Hypothalamus (tissue), 51 donors: ENCODE measurements at regions not wholly inside any gene's neighbourhood (a gene's known extent, or its start where the extent isn't known, plus 50 kb on each side); places are given as distances from the start of the nearest gene placed in this dataset.
"Not testable (repeated sequence)": the region's sequence is repeated elsewhere in the genome, so short reads cannot be mapped to it uniquely, and the experiment has no call there.

Experiments used
- DNase-seq, 51 donors: peaks; one replicate each; lab custom pipeline; 2025; lab: John Stamatoyannopoulos, UW

- no peak for DNase-seq
Observed at GRCh38 chr7:69204943-69205342, 393.3 kb upstream of the AUTS2 start.

DNA sequence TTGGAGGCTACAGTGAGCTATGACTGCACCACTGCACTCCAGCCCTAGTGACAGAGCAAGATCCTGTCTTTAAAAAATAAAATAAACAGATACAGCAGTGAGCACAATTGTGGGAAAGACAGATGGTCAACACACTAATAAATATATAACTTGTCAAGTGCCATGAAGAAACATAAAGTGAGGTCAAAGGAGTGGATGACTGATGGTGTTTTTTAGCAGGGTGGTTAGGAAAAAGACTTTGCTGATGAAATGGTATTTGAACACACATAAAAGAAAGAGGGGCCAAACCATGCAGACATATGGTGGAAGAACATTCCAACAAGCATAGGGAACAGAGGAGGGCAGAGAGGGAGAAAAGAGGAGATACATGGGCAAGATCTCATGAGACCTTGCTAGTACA is 392.7 kb upstream of the AUTS2 start:
- DNase-seq = no peak

DNA sequence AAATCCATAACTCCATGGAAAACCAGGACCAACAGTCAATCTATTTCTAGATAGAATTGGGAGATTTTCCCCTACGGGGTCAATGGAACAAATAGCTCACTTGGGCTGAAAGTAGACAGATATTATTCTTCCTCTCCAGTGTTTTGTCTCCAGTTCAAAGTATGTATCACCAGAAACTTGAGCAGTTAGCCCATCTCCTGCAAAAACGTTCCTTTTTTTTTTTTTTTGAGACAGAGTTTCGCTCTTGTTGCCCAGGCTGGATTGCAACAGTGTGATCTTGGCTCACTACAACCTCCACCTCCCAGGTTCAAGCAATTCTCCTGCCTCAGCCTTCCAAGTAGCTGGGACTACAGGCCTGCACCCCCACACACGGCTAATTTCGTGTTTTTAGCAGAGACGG is 390.0 kb upstream of the AUTS2 start:
- DNase-seq = no peak

GRCh38 chr7:69208848-69209247 is 389.4 kb upstream of the AUTS2 start:
- no peak for DNase-seq

DNA sequence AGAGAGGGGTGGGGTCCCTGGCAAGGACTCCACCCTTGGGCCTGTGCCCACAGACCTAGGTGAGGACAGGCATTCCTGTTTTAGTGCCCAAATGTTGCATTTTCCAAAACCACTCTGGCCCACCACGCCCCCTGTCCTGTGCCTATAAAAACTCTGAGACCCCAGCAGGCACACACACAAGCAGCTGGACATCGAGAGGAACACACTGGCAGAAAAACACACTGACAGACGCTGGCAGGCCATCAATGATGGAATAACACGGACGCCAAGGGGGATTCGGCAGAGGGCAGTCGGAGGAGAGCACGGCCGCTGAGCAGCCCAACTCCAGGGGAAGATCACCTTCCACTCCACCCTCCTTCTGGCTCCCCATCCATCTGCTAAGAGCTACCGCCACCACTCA is 386.9 kb upstream of the AUTS2 start:
- no peak for DNase-seq

DNA sequence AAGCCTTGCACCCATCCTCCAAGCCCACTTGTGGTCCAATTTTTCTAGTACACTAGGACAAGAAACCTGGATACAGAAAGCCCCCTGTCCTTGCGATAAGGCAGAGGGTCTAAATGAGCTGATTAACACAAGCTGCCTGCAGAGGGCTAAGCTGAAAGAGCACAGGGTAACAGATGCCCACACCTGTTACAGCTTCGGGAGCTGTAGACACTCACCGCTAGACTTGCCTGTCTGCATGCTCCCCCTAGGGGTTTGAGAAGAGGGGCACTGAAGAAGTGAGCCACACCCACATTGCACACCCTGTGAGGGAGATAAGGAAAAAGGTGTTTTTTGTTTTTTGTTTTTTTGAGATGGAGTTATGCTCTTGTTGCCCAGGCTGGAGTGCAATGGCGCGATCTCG is 386.5 kb upstream of the AUTS2 start:
- DNase-seq = no peak

DNA sequence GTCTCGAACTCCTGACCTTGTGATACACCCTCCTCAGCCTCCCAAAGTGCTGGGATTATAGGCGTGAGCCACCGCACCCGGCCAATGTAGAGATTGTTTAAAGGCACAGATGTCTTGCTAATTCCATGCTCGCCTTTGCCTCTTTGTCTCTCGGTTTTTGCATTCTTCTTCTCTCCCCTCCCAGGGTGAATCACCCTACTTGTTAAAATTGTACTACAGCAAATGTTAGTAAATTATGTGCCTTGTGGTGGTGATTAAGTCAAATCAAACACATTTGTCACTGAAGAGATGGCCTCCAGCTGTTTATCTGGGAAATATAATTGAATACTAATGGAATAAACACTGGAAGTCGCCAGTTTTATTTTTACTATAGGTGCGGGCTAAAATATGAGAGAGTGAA is 384.4 kb upstream of the AUTS2 start:
- no peak for DNase-seq

DNA sequence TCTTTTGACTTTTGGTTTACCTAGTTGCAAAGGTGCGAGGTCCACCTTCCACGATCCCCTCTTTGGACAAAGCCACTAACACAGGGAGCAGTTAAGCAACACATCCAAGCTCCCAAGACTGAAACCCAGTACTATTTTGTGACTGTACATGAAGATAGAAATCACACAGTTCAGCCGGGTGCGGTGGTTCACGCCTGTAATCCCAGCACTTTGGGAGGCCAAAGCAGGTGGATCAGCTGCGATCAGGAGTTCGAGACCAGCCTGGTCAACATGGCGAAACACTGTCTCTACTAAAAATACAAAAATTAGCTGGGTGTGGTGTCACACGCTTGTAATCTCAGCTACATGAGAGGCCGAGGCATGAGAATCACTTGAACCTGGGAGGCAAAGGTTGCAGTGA is 382.8 kb upstream of the AUTS2 start:
- DNase-seq = not testable (repeated sequence)

DNA sequence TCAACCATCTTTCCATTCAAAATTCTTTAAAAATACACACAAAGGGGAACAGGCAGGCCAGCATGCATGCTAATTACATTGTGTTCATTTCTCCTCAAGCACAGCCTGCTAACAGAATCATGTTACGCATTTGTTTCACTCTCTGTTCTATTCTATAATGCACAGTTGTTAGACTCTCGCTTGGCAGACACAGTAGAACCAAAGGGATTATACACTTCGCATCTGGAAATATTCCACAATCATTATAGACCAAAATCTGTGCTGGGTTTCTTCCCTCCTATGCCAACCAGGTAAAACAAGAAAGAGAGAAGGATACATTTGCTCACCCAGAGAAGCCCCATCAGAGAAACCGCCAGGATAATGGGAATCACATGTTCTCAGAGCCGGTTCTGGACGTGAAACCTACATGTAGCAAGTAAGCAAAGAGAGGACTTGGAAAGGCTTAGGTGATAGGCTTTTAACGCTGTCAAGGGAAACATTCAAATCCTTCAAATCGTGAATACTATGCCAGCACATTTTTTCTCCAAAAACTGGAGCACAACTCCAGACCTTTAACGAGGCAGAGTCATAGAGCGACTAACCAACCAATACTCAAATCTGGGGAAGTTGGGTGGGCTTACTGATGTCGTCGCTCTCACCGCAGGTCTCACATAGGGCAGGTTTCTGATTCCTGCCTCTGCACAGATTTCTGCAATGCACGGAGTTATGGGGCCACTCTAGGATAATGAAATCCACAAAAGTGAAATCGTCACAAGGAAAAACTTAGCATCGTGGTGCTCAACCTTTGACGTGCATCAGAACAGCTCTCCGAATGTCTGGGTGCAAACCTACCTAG is 380.5 kb upstream of the AUTS2 start:
- DNase-seq = no peak

DNA sequence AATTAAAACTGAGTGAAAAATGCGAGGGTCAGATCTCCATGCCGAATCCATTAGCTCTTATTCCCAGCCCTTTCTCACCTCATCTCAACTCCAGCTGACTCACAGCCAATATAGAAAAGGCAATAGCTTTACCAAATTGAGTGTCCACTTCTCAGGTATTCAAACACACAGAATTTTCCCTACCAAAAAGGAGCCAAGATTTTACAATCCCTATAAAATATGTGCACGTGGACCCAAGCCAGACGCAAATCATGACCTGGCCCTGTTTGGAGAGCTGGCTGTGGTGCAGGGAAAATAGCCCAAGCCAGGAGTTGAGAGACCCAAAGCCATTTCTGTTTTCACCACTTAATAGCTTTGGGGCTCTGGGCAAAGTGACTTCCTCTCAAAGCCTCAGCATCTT is 379.7 kb upstream of the AUTS2 start:
- no peak for DNase-seq

- no peak for DNase-seq
Observed at GRCh38 chr7:69219381-69219780, 378.9 kb upstream of the AUTS2 start.

DNA sequence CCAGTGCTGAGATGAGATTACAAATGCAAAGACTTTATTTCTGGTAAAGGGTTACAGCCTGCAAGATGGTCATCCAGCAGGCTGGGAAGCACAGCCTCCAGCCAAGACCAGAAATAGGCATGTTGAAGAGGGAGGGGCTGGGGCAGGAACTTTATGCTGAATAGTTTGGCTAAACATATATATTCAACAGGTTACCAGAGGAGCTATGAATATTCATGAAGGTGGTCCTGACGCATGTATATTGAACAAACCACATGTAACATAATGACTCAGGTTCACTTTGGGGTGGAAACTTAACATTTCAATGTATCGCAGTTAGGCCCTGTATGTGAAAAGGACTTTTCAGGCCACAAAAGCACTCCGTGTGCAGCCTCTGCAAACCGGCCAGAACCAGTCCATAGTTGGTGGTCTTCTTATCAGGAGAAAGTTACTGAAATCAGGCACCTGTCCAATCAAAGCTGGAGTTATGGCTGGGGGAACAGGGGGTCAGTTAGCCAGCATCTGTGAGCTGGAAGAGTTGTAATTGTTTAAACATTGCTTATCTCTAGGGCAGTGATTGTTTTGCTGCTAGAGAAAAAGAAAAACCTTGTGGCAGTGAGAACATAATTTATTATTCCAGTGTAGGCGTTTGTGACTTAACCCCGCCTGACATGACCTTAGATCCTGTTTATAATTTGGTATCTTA is 372.9 kb upstream of the AUTS2 start:
- DNase-seq = no peak

GRCh38 chr7:69228212-69228811 is 370.0 kb upstream of the AUTS2 start:
- no peak for DNase-seq

DNA sequence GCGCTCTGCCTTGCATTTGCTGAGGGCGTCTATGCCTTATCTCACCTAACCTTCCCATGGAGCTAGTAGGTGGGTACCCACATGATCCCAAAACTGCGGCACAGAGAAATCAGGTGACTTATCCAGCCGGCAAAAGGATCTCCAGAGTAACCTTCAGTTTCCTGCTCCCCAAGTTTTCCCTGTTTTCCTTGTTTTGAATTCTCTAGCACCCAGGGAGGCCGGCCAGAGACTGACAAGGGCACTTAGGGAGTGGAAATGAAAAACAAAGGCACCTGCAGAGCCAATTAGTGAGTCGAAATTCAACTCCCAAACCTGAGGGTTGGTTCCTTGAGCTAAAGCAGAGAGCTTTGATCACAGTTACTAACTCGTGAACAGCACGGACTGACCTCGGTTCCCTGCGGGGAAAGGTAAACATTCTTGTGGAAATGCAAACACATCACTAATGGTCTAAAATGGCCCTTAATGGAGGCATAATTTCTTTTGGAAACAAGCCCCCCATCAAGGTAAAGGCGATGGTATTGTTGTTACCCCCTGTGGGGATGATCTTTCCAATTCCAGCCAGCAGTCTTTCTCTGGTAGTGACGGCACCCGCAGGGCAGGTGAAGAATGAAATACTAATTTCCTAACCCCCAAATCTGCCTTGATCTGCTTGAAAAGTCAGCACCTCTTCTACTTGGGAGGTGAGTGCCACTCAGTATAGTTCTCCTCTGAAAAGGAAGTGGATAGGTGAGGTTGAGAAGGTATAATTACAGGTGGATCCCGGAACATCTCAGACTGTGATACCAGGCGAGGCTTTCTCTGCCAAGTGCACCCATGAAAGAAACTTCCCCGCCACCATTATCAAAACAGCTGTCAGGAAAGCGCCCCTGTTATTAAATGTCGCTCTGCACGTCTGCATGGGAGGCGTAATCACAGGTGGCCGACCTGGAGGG is 365.6 kb upstream of the AUTS2 start:
- no peak for DNase-seq

DNA sequence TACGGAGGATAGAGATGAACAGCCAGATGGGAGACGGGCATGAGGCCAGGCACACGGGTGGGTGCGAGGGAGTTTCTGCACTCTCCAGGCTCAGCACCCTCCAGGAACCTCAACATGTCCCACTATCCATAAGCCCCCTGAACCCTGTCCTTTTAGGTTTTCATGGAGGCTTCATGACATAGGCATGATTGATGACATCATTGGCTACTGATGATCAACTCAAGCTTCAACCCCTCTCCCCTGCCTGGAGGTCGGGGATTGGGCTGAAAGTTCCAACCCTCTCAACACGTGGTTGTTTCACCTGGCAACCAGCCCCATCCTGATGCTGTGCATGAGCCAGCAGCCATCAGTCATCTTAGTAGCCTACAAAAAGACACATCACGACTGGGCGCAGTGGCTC is 360.7 kb upstream of the AUTS2 start:
- no peak for DNase-seq

- DNase-seq = no peak
Observed at GRCh38 chr7:69243016-69243415, 355.3 kb upstream of the AUTS2 start.

GRCh38 chr7:69244701-69245100 is 353.6 kb upstream of the AUTS2 start:
- no peak for DNase-seq

DNA sequence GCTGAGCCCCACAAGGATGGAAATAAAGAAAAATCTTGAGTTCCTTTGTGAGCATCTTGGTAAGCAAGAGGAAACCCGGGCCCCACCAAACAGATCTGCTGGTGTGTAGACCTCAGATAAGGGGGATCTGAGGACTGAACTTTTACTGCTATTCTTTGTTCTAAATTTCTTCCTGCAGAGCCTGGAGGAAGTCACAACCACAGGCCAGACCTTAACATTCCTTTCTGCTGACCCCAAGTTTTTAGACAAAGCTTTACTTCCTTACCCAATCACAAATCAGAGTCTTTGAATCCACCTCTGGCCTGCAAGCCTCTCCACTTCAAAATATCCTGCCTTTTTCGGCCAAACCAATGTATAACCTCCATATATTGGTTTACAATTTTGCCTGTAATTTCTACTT is 352.6 kb upstream of the AUTS2 start:
- DNase-seq = peak in 1 of 51 donors; percentile 3

DNA sequence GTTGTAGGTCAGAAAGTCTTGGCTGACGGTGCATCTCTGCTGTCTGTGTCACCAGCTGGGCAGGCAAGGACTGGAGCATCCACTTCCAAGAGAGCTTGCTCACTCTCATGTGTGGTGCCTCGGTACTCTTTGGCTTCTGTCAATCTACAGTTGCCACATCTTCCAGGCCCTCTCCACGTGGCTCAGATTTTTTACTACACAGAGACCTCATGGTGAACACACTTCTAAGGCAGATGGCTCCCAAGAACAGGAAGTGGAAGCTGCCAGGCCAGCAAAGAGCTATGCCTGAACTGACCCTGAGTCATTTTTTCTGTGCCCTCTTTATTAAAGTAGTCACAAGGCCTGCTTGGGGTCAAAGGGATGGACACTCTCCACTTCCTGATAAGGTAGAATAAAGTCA is 351.5 kb upstream of the AUTS2 start:
- DNase-seq = peak in 24 of 51 donors; percentile 3 to 48 (median 20)

GRCh38 chr7:69248382-69248828 is 349.9 kb upstream of the AUTS2 start:
- not testable (repeated sequence) for DNase-seq

GRCh38 chr7:69250958-69251357 is 347.3 kb upstream of the AUTS2 start:
- no peak for DNase-seq
